Superior temporal gyrus (tissue), 1 donor: ENCODE measurements at regions not wholly inside any gene's neighbourhood (a gene's known extent, or its start where the extent isn't known, plus 50 kb on each side); places are given as distances from the start of the nearest gene placed in this dataset.
"Not testable (repeated sequence)": the region's sequence is repeated elsewhere in the genome, so short reads cannot be mapped to it uniquely, and the experiment has no call there.

Experiments used
- DNase-seq: peaks from one replicate; pipeline ENCODE4 v3.0.0-alpha.2; 2016; ENCODE audit errors: extremely low spot score

DNA sequence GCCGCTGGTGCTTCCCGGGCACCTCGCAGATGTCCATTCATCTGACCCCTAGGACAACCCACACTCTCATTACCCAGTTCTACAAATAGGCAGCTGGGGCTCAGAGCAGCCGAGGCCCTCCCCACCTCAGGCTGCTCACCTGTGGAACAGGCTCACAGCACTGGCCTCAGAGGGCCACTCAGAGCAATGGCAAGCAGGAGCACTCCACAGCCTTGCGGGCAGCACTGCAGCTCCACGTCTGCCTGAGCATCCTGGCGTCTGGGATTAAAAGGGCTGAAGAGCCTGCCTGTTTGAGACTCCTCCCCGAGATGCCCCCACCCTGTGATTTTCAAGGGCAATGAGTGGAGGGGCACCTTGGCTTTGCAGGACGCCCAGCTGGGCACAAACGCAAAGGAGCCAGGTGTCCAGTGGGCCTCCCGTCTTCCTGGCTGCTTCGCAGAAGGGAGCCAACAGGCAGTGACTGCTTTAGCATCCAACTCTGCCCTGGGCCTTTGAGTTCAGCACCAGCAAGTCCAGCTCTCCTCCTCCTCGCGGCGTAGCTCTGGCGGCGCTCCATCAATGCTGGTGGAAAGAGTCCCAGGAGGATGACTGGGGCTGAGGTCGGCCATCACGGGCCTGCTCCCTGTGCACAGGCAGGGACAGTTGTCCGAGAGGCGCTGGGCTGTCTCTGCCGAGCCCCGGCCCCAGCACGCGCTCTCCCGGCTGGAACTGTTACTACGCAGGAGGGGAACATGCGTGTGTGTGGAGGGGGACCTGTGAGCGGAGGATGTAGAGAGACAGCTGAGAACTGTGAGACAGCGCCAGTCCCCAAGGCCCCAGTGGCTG is 297.2 kb downstream of the NDUFA10 start:
- no peak for DNase-seq

DNA sequence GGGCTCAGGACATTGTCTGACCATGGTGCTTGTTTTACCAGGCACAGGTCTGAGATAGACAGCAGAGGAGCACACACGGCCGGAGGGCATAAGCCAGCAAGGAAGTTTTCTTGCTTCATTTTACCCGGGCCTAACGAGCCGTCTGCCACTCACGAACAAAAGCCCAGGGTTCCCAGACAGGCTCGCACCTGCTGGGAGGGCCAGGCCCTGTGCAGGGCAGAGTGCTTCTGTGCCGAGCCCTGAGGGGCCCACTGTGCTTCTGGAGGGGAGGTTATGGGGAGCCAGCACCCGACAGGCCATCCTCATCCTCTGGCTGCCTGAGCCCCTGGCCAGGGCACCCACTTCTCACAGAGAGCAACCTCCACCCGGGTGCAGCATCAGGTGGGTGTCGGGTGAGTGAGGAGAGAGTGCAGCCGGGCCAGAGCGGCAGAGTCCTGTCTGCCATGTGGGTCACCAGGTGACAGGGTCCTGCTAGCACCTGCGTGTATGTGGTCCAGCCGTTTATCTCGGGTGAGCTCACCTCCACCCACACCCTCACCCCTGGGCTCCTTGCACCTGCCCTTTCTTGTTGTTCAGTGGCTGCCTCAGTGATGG is 297.9 kb downstream of the NDUFA10 start:
- DNase-seq: no peak

DNA sequence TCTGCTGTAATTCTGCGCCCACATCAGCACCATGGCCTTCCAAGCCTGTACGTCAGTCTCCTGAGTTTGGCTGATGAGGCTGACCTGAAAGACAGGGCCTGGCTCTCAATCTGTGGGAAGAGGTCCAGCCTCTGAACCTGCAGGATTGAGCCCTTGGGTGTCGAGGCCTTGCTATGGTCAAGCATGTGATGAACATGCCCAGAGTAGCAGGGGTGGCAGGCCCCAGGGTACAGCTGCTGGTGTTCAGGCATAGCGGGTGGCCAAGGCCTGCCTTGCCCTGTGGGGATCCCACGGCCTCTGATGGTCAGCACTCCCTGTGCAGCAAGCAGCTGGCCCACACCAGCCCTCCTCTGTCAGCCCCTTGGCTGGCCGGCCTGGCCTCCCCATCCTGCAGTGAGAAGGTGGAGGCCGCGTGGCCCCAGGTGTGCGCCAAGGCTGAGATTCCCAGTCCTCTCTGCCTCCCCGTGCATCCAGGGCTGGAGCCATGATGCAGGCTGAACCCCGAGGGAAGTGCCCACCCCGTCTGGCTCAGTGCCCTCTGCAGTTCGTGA is 298.4 kb downstream of the NDUFA10 start:
- DNase-seq: no peak

DNA sequence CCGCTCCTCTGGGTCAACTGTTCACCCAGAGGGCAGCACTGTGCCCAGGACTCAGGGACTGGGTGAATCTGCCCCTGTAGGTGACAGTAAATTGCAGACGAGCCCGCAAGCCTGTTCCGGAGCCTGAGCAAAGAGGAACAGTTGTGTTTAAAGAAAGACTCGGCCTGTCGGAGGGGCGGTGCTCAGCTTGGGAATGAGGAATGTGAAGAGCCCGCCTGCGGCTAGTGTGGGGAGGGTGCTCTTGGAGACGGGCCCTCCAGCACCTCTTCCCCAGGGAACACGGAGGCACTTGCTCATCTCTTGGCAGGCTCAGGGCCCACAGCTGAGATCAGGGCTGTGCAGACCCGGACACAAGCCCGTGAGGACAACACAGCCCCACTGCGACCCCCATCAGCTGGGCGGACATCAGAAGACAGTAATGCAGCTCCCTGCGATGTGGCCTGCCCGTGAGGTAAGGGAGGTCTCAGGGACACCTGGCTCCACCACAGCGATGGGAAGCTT is 299.0 kb downstream of the NDUFA10 start:
- no peak for DNase-seq

DNA sequence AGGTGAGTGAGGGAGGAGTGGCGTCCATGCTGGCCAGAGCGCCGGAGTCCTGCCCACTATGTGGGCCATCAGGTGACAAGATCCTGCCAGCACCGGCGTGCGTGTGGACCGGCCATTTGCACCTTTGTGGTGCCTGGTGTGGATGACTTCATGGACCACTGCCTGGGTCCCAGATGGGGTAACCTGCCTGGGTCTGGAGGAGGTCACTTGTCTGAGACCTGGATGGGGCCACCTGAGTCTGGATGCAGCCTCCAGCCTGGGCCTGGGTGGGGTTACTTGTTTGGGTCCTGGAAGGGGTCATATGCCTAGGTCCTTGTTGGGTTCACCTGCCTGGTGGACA is 299.6 kb downstream of the NDUFA10 start:
- no peak for DNase-seq

DNA sequence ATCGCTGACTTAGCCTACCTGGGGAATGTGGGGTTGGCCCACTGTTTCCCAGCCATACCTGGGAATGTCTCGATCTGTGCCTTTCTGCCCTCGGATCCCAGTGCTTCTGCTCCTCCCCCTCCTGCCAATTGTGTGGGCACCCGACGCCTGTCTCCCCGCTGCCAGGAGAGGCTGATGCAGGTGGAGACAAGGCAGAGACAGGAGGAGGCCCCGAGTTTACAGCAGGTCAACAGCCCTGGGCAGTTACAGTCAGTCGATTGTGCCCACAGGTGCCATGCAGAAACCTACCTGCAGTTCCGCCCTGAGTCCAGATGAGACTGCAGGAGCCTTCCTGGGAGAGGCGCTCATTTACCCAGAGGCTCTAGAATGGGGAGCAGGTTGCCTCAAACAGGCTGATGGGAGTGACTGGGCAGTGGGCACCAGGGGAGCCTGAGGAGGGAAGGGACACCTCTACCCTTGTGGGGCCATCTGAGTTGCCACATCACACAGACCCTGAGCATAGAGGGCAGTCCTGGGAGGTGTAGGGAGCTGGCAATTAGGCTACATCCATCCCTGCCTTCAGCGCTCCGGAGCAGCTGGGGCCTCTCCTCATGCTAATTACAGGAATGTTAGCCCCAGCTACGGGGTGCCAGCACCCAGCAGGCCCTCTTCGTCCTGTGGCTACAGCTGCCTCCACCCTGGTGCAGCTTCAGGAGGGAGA is 300.1 kb downstream of the NDUFA10 start:
- no peak for DNase-seq

DNA sequence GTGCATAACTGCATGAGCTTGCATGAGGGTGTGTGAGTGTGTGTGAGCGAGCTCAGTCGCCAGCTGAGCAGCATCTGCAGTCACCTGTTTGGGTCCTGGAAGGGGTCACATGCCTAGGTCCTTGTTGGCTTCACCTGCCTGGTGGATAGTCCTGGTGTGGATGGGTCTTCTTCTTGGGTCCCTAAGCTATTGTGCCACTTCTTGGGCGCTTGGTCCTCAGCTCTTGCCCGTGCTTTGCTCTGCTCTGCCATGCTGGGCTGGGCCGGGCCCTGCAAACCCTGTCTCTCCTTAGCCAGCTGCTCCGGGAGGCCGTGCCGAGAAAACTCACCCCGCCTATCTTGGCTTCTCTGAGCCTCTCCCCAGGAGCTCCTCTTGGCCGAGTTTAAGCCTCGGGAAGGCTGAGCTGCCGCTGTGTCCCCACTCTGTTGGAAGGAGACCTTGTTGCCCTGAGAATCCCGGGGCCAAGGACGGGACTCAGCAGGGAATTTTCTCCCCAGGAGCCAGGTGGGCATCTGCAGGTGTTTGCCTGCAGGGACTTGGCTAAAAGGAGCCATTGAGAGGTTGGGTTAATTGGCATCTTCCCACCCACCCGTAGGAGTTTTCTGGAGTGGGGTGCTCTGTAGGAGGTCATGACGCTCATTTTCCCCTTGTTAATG is 300.8 kb downstream of the NDUFA10 start:
- DNase-seq: no peak

DNA sequence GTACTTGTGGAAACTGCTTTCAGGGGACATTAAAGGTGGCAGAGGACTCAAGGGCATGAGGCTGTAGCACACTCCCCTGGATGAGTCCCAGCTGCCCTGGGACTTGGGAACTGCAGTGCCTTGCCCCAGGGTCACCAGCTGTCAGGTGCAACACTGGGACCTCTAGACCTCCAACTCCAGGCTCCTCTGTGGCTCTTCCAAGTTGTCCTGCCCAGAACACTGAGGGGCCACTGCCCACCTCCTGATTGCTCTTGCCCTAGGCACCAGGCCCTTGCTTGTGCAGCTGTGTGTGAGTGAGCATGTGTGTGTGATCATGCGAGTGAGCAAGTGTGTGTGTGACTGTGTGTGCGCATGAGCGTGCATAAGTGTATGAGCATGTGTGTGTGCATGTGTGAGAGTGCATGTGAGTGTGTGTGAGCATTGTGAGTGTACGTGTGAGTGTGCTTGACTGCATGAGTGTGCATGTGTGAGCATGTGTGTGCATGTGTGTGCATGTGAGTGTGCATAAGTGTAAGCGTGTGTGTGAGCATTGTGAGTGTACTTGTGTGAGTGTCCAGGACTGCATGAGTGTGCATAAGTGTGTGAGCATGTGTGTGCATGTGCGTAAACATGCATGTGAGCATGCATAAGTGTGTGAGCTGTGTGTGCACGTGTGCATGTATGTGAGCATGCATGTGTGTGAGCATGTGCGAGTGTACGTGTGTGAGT is 301.5 kb downstream of the NDUFA10 start:
- no peak for DNase-seq

DNA sequence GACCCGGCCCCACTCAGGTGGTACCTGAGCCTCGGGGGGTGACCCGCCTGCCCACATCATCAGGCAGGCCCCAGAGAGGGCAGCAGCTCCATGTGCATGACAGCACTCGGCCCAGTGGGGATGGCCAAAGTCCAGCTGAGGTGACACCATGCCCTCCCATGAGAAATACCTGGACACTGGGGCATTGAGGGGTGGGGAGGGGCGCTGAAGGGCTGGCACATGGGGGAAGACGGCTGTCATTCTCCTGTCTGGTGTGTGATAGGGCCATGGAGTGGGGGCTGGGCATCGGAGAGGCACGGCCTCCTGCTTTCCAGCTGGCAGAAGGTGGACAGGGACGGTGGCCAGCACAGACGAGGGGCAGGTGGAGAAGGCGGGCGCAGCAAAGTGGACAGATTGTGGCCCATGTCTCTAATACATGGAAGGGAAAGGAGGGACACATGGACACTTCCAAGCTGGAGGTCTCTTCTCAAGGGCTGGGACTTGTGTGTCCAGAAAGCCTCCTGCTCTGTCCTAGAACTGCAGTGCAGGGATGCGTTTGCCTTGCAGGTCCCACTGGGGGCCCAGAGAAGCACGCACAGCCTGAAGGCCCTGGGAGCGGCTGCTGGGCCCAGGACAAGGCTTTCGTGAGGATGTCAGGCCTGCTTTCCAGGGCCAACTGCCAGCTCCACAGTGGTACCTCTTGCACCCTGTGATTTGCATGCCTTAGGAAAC is 302.2 kb downstream of the NDUFA10 start:
- DNase-seq: no peak

DNA sequence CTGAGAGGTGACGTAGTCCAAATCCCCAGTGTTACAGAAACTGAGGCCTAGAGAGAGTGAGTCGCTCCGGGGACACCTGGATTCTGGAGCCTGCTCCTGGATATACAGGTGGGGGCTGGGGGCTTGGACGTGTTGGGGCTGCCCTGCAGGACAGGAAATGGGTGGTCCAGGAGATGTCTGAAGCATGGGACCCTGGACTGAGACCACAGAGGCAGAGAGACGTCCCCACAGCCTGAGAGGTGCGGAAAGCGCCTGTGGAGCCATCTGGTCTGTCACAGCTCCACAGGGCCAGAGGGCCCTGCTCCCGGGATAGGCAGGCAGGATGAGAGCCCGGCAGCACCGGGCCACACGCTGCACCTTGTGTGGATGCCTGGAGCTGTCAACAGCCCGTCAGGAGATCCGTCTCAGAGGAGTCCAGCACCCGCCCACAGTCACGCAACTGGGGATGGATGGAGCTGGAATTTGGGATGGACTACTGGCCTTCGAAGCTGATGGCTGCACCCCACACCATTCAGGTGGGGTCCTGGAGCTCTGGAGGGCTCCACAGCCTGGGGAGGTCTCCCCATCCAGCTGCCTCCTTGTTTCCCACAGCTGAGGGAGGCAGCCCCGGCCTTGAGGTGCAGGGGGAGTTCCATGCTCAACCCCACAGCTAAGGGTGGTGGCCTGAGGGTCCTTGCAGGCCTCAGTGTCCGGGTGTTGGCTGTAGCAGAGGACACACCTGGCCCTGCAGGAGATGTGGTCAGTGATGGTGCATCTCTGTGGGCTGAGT is 303.0 kb downstream of the NDUFA10 start:
- no peak for DNase-seq

DNA sequence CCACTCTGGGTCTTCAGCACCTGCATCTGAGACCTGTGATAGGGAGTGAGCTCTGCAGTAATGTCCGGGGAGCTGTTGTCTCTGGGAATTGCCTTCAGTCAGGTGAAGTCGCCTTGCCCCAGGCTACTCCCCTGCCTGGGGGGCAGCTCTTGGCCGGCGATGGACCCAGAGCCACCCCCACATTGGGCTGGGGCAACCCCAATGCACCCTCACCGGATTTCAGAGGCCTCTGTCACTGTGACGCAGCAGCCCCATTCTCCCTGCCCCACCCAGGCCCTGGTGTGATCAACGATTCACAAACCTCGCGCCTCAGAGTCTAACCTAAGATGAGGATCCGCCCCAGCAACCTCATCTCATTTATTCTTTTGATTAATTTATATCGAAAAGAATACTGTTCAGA is 303.6 kb downstream of the NDUFA10 start:
- DNase-seq: no peak

DNA sequence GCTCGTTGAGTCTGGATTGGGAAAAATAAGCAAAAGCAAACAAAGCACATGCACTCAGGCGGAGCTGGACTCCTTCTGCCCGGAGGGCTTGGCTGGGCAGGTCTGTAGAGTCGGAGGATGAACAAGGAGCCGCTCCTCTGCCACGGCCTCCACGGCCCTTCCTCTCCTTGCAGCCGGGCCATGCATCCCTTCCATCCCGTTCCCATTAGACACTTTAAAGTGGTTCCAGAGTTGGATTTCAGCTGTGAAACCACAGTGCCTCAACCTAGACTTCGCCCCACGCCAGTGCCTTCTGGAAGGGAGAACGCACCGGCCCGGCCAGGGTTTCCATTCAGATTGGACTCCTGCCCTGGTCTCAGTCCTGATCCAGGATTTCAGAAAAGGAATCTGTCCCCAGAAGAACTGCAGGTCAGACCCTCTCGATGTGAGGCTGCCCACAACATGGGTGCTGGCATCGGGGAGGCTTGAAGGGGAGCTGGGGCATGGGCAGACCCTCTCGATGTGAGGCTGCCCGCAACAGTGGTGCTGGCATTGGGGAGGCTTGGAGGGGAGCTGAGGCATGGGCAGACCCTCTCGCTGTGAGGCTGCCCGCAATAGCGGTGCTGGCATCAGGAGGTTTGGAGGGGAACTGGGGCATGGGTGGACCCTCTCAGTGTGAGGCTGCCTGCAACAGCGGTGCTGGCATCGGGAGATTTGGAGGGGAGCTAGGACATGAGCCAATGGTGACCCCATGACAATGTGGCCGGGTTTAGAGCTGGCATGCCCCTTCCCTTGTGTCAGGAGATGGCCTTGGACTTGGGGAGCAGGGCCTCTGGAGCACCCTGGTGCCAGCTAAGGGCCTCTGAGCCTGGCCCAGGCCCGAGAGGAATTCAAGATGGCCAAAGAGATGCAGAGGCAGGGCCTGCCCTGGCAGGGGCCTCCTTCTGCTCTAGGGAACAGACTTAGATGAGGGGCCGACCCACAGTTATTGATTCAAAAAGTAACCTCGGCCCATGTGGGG is 304.5 kb downstream of the NDUFA10 start:
- no peak for DNase-seq

DNA sequence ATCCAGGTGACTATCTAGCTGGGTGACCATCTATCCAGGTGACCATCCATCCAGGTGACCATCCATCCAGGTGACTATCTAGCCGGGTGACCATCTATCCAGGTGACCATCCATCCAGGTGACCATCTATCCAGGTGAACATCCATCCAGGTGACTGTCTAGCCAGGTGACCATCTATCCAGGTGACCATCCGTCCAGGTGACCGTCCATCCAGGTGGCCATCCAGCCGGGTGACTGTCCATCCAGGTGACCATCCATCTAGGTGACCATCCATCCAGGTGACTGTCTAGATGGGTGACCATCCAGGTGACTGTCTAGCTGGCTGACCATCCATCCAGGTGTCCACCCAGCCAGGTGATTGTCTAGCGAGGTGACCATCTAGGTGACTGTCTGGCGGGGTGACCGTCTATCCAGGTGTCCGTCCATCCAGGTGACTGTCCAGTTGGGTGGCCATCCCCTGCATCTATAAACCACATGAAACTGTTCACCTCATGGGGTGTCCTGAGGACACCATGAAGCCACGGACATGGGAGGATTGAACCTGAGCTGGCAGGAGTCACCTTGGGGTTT is 305.3 kb downstream of the NDUFA10 start:
- no peak for DNase-seq

DNA sequence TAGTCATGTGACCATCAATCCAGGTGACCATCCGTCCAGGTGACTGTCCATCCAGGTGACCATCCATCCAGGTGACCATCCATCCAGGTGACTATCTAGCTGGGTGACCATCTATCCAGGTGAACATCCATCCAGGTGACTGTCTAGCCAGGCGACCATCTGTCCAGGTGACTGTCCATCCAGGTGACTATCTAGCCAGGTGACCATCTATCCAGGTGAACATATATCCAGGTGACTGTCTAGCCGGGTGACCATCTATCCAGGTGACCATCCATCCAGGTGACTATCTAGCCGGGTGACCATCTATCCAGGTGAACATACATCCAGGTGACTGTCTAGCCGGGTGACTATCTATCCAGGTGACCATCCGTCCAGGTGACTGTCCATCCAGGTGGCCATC is 306.2 kb downstream of the NDUFA10 start:
- not testable (repeated sequence) for DNase-seq

DNA sequence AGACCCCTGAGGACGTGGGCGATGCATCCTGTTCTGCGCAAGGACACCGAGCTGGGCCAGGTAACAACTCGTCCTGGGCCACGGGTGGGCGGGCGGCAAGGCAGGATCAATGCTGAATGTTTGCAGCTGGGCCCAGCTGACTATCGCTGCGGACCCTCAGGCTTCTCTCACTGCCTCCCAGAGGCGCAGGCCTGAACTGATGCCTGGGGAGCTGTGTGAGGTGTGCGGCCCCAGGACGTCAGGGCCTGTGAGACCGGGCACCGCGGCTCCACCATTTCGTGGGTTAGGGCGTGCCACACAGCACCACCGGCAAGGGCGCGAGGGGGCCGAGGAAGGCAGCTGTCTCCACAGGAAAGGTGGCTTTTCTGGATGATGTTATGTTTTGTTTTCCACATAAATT is 307.4 kb downstream of the NDUFA10 start:
- no peak for DNase-seq

DNA sequence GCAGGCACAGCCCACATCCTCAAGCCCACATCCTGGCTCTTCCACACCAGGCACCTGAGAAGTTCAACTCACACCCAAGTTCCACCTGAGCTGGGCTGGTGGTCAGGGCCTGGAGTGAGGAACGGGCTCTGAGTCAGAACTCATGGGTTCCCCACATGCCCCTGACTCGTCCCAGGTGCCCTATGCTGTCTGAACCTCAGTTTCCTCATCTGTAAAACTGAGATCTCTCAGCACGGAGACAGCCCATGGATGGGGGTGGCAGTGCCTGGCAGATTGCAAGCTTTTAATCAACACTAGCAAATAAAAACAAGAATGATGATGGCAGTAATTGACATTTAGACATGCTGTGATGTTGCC is 307.8 kb downstream of the NDUFA10 start:
- no peak for DNase-seq

DNA sequence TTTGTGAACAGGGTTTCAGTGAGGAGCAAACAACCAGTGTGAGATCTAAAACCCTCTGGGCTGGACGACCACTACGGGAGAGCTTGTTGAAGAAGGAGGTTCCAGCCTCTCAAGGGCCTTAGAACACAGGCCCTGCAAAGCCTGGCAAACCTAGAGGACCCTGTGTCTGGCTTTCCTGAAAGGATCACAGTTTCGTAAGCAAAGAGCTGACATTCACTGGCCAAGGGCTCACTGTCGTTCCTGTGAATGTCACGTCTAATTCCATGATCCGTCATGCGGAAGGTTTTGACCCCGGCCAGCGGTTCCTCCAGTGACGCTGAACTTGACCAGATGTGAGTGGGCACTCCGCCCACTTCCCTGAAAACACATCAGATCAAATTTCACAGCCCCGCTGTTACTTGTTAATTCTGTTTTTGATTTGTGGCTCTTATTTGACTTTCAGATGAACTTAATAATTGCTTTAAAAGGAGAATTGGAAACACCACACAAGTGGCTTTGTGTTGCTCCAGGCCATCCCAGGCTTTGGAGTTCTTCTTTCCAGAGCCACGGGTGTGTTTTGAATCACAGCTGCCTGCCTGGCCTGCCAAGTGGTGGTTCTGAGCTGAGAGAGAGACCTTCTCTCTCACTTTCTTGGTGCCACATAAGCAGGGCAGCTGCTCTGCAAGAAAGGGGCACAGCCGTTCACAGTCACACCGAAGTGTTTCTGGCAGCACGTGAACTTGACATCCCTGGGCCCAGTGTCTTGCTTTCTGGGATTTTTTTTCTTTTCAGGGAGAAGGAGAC is 308.4 kb downstream of the NDUFA10 start:
- DNase-seq: peak; percentile 72

DNA sequence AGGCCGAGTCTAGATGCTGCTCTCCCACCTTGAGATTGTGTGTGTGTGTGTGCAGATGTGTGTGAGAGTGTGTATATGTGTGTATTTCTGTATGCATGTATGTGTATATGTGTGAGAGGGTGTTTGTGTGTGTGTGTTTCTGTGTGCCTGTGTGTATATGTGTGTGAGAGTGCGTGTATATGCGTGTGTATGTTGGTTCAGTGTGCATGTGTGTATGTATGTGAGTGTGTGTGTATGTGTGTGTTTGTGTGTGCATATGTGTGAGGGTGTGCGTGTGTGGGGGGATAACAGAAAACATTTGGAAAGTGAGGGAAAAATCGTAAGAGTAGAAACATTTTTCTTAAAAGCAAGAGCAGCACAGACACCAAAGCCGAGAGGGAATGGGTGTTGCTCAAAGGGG is 309.1 kb downstream of the NDUFA10 start:
- DNase-seq: no peak
